ENCODE measurements at regions not wholly inside any gene's neighbourhood (a gene's known extent, or its start where the extent isn't known, plus 50 kb on each side); places are given as distances from the start of the nearest gene placed in this dataset.
"Not testable (repeated sequence)": the region's sequence is repeated elsewhere in the genome, so short reads cannot be mapped to it uniquely, and the experiment has no call there.

DNA sequence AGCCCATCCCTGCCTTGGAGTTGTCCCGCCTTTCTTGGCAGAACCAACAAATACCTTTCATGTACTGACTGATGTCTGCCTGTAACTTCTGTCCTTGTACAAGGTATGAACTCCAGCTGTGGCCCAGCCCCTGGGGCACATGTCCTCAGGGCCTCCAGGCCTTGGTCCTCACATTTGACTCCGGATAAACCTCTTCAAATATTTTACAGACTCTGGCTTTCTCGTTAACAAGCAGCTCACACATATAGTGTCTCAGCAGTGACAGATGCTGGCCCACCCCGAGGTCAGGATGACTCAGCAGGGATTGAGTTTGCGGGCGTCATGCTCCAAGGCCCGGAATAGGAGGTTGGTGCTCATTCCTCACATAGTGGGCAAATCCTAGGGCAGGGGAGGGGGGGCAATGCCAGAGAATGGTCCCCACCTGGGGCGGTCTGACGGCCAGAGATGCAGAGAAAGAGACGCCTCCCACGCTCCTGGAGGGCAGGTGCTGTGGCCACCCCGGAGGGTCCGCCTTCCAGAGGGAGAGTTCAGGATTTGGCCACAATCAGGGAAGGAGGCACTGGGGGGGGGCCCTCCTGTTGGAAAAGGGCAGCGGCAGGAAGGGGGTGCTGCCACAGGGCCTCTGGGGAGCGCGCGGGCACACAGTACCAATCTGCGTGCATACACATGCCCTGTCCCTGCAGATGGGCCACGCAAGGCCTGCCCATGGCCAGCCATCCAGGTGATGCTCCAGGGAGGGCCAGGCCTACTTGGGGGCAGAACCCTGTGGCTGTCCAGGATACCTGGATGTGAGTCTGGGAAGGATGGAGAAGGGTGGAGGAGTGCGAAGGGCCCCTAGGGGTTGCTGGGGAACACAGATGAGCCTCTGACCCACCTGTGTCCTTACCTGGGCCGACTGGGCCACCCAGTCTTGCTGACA is 58.2 kb upstream of the SPN start:
- H3K27ac ChIP-seq (ENCODE audit: low read length); H3K4me3 ChIP-seq (ENCODE audit: low read length); H3K27me3 ChIP-seq (ENCODE audit: control insufficient read depth, insufficient read depth, low read length); H3K9me3 ChIP-seq (ENCODE audit: control insufficient read depth, low read depth, low read length); H3K36me3 ChIP-seq (ENCODE audit: control insufficient read depth, insufficient read depth, low read length): not testable (repeated sequence)
- peak in 1 of 2 donors; percentile 9 for DNase-seq
- peaks cover 15% of the 10 kb centered on the region for H3K4me1 ChIP-seq (ENCODE audit: control insufficient read depth, insufficient read depth, low read length)
- no CpG with 5 or more reads among the region's 21 CpGs for WGBS (ENCODE audit: insufficient coverage, low lambda C conversion rate)

DNA sequence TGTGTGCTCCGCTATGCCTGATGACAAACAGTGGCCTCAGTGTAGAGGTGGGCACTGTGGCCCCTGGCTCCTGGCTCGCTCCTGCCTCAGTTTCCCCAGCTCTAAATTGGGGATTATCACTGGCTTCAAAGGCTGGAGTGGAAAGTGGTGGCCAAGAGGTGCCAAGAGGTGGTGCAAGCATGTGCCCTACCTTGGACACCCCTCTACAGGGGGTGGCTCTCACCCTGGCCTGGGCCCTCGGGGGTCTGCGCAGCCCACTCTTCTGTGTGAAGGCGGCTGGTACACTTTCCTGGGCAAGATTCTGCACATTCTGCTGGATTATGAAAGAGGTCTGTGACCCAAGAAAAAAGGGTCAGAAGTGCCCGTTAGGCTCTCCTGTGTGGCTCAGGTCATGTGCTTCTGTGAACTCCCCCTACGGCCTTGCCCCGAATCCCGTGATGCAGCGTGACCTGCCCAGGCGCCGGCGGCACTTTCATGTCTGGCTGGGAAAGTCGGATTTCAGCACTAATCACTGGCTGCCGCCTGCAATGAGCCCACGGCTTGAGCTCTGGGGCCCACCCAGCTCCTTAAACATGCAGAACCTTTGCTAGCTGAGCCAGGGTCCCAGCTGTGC is 57.3 kb upstream of the SPN start:
- not testable (repeated sequence) for H3K9me3 ChIP-seq (ENCODE audit: control insufficient read depth, low read depth, low read length); H3K4me3 ChIP-seq (ENCODE audit: low read length); H3K36me3 ChIP-seq (ENCODE audit: control insufficient read depth, insufficient read depth, low read length); H3K27ac ChIP-seq (ENCODE audit: low read length); H3K4me1 ChIP-seq (ENCODE audit: control insufficient read depth, insufficient read depth, low read length); H3K27me3 ChIP-seq (ENCODE audit: control insufficient read depth, insufficient read depth, low read length)
- peak in 1 of 2 donors; percentile 21 for DNase-seq
- no CpG with 5 or more reads among the region's 16 CpGs for WGBS (ENCODE audit: insufficient coverage, low lambda C conversion rate)

DNA sequence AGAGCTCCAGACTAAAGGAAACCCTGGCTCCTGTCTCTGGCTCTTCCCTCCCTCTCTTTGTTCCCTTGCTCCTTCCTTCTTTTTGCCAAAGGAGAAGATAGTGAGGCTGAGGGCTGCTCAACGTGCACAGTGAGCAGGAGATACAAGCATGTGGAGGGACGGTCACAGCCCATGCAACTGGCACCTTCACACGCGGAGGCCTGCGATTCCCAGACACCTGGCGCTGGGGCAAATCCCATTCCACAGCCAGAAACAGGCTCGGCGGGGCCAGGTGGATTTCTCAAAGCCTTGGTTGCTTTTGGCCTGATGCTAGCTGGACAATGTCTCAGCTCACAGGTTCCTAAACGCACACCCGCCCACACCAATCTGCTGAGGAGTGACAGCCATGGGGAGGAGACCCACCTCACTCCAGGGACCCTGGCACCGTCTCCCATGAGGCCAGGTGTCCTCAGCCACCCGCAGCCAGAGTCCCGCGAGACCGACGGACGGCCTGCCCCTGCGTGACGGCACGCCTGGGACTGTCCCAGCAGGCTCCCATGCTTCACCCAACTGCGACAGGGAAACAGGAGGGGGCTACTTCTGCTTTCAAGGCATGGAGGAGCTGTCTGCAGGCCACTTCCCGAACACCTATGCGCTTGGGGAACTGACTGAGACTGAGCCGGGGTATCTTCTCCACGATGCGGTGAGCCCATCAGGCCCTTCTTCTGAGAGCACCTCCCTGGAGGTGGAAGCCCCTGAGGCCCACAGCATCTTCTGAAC is 56.2 kb upstream of the SPN start:
- H3K4me1 ChIP-seq (ENCODE audit: control insufficient read depth, insufficient read depth, low read length); H3K4me3 ChIP-seq (ENCODE audit: low read length); H3K9me3 ChIP-seq (ENCODE audit: control insufficient read depth, low read depth, low read length); DNase-seq; H3K36me3 ChIP-seq (ENCODE audit: control insufficient read depth, insufficient read depth, low read length); H3K27ac ChIP-seq (ENCODE audit: low read length); H3K27me3 ChIP-seq (ENCODE audit: control insufficient read depth, insufficient read depth, low read length): not testable (repeated sequence)
- no CpG with 5 or more reads among the region's 26 CpGs for WGBS (ENCODE audit: insufficient coverage, low lambda C conversion rate)

DNA sequence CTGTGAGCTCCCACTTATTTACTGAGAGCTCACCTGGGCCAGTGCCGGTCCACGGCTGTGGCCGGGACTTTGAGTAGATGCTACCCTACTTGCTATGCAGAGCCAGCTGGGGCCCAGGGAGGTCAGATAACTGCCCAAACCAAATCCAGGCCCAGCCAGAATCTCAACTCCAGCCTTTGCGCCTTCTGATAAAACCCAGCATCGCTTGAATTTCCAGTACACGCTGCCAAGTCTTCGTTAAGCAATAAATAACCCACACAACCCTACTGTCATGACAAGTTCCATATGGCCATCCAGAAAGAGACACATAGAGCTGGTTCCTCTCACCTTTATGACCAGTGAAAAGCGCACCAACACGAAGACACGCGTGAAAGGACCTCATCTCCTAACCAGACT is 55.6 kb upstream of the SPN start:
- H3K36me3 ChIP-seq (ENCODE audit: control insufficient read depth, insufficient read depth, low read length); H3K27me3 ChIP-seq (ENCODE audit: control insufficient read depth, insufficient read depth, low read length); H3K27ac ChIP-seq (ENCODE audit: low read length); H3K9me3 ChIP-seq (ENCODE audit: control insufficient read depth, low read depth, low read length); H3K4me3 ChIP-seq (ENCODE audit: low read length); DNase-seq; H3K4me1 ChIP-seq (ENCODE audit: control insufficient read depth, insufficient read depth, low read length): not testable (repeated sequence)
- no CpG with 5 or more reads among the region's 11 CpGs for WGBS (ENCODE audit: insufficient coverage, low lambda C conversion rate)

DNA sequence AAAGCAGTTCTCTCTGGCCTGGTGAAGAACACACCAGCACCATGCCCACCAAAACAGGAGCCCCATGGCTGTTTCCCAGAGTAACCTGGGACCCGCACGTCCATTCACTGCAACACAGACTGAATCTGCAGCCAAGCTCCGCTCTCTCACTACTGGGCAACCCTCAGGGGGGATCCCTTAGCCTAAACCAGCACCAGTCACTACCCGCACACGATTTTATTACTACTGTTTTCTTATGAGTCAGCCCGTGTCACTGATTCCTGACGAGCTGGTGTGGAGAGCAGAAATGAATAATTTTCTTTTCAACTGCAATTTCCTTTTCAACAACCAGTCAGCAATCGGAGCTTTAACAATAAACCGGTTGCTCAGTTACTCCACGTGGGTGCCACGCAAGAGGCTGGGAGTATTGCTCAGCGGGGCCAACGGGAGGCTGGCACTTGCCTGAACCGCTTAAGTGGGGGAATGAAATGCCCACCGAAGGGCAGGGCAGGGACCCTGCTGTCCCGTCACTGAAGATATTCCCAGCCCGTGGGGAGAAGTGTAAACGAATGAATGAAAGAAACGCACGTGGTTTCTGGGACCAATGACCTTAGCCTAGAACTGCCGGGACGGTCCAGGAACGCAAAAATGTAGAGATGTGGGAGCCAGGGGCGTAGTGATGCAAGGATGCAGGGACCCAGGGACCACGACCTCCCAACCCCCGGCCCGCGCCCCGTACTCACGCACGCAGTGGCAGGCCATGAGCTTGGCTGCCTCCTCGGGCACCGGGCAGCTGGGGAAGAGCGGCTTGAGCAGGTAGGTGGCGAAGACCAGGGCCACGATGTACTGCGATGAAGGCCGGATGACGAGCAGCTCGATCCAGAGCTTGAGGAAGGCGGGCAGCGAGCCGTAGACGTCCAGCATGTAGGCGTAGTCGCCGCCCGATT is 50.4 kb upstream of the SPN start:
- DNase-seq = peak in 1 of 2 donors; percentile 37
- not testable (repeated sequence) for H3K27ac ChIP-seq (ENCODE audit: low read length)

More for the DNA sequence above, 50.4 kb upstream of the SPN start:
- H3K9me3 ChIP-seq (ENCODE audit: control insufficient read depth, low read depth, low read length); H3K27me3 ChIP-seq (ENCODE audit: control insufficient read depth, insufficient read depth, low read length); H3K36me3 ChIP-seq (ENCODE audit: control insufficient read depth, insufficient read depth, low read length): not testable (repeated sequence)
- WGBS (ENCODE audit: insufficient coverage, low lambda C conversion rate) = no CpG with 5 or more reads among the region's 48 CpGs
- Histone ChIP-seq H3K4me3 (ENCODE audit: low read length) (peak overlapping the region; percentile 50), H3K4me1 (ENCODE audit: control insufficient read depth, insufficient read depth, low read length) (peaks cover 14% of the 10 kb centered on the region)
